AG10803 (cell line): ENCODE measurements at regions not wholly inside any gene's neighbourhood (a gene's known extent, or its start where the extent isn't known, plus 50 kb on each side); places are given as distances from the start of the nearest gene placed in this dataset.

ENCODE experiments used
- DNase-seq: peaks from one replicate; pipeline ENCODE4 v3.0.0; 2010; ENCODE audit warnings: low read depth
- H3K4me3 ChIP-seq: 2 replicates; pipeline ENCODE4 v1.5.1; 2011; ENCODE audit warnings: mild to moderate bottlenecking, low read length, control low read depth
- CTCF ChIP-seq: conservative IDR thresholded peaks from 2 replicates; pipeline ENCODE4 v1.5.1; 2011; ENCODE audit warnings: mild to moderate bottlenecking, low read length, control low read depth, inconsistent platforms

- no peak for DNase-seq
- no peak overlapping the region for H3K4me3 ChIP-seq
- no peak for TF ChIP-seq CTCF
Measured at GRCh38 chr14:101123618-101124510, 220.3 kb upstream of the RTL1 start.

- no peak for DNase-seq
- H3K4me3 ChIP-seq: no peak overlapping the region
- TF ChIP-seq CTCF: no peak
Measured at GRCh38 chr14:101124815-101125214, 221.3 kb upstream of the RTL1 start.

- TF ChIP-seq CTCF: no peak
- H3K4me3 ChIP-seq: no peak overlapping the region
- no peak for DNase-seq
Measured at GRCh38 chr14:101125313-101125712, 221.8 kb upstream of the RTL1 start.

- TF ChIP-seq CTCF: no peak
- DNase-seq: no peak
- no peak overlapping the region for H3K4me3 ChIP-seq
Measured at GRCh38 chr14:101125719-101126651, 222.5 kb upstream of the RTL1 start.

GRCh38 chr14:101126731-101127130 lies 223.2 kb upstream of the RTL1 start:
- DNase-seq: no peak
- no peak overlapping the region for H3K4me3 ChIP-seq
- no peak for TF ChIP-seq CTCF

GRCh38 chr14:101127224-101127623 lies 223.7 kb upstream of the RTL1 start:
- DNase-seq: peak; percentile 8

More at GRCh38 chr14:101127224-101127623, 223.7 kb upstream of the RTL1 start:
- no peak for TF ChIP-seq CTCF
- H3K4me3 ChIP-seq: no peak overlapping the region
